Occipital lobe (tissue), 1 donor: ENCODE measurements at regions not wholly inside any gene's neighbourhood (a gene's known extent, or its start where the extent isn't known, plus 50 kb on each side); places are given as distances from the start of the nearest gene placed in this dataset.

ENCODE experiments used
- DNase-seq: peaks from one replicate; lab custom pipeline; 2025; lab: John Stamatoyannopoulos, UW

- DNase-seq = no peak
Observed at GRCh38 chr9:82612942-82613341, 450.0 kb downstream of the RASEF start.

- no peak for DNase-seq
Observed at GRCh38 chr9:82613498-82613897, 449.4 kb downstream of the RASEF start.

GRCh38 chr9:82616545-82616944, 446.4 kb downstream of the RASEF start:
- no peak for DNase-seq

- DNase-seq = no peak
Observed at GRCh38 chr9:82621447-82621846, 441.5 kb downstream of the RASEF start.

- DNase-seq = no peak
Observed at GRCh38 chr9:82637368-82637767, 425.6 kb downstream of the RASEF start.

GRCh38 chr9:82645600-82645999, 417.3 kb downstream of the RASEF start:
- no peak for DNase-seq

- no peak for DNase-seq
Observed at GRCh38 chr9:82650368-82650767, 412.6 kb downstream of the RASEF start.

- DNase-seq = no peak
Observed at GRCh38 chr9:82651474-82651873, 411.5 kb downstream of the RASEF start.

GRCh38 chr9:82665324-82665723, 397.6 kb downstream of the RASEF start:
- DNase-seq = no peak

GRCh38 chr9:82668689-82669199, 394.2 kb downstream of the RASEF start:
- DNase-seq = no peak

- no peak for DNase-seq
Observed at GRCh38 chr9:82670000-82670399, 392.9 kb downstream of the RASEF start.

- DNase-seq = no peak
Observed at GRCh38 chr9:82670726-82671125, 392.2 kb downstream of the RASEF start.

GRCh38 chr9:82673201-82673600, 389.7 kb downstream of the RASEF start:
- DNase-seq = no peak

- no peak for DNase-seq
Observed at GRCh38 chr9:82673919-82674318, 389.0 kb downstream of the RASEF start.

- no peak for DNase-seq
Observed at GRCh38 chr9:82675102-82675501, 387.8 kb downstream of the RASEF start.

- no peak for DNase-seq
Observed at GRCh38 chr9:82675605-82676004, 387.3 kb downstream of the RASEF start.

- no peak for DNase-seq
Observed at GRCh38 chr9:82677086-82677485, 385.9 kb downstream of the RASEF start.

GRCh38 chr9:82679472-82679871, 383.5 kb downstream of the RASEF start:
- DNase-seq = no peak

- no peak for DNase-seq
Observed at GRCh38 chr9:82680179-82680935, 382.6 kb downstream of the RASEF start.

GRCh38 chr9:82681809-82682208, 381.1 kb downstream of the RASEF start:
- no peak for DNase-seq

GRCh38 chr9:82682431-82682830, 380.5 kb downstream of the RASEF start:
- no peak for DNase-seq

GRCh38 chr9:82695704-82696103, 367.2 kb downstream of the RASEF start:
- DNase-seq = no peak

GRCh38 chr9:82706786-82707185, 356.2 kb downstream of the RASEF start:
- DNase-seq = no peak

GRCh38 chr9:82716821-82717220, 346.1 kb downstream of the RASEF start:
- no peak for DNase-seq
